K562 (cell line): ENCODE measurements at regions not wholly inside any gene's neighbourhood (a gene's known extent, or its start where the extent isn't known, plus 50 kb on each side); places are given as distances from the start of the nearest gene placed in this dataset.

ENCODE experiments used
- CHD4 ChIP-seq: fragments of 200-600 bp; sonication (generic); IDR thresholded peaks from 3 replicates; pipeline ENCODE4 v1.6.1; 2012; ENCODE audit warnings: low read depth, mild to moderate bottlenecking, mixed read lengths, low read length, inconsistent platforms; ENCODE audit not compliant: insufficient read depth, insufficient replicate concordance, poor library complexity, severe bottlenecking
- EP300 ChIP-seq: IDR thresholded peaks from 2 replicates; pipeline ENCODE4 v1.6.1; 2012; ENCODE audit warnings: low read length, improper control_type of control experiment
- HNRNPUL1 ChIP-seq: fragments of 200-400 bp; formaldehyde crosslinking; IDR thresholded peaks from 2 replicates; pipeline ENCODE4 v1.6.1; 2017; ENCODE audit warnings: low read length
- JUN ChIP-seq, 2 experiments: sonication (generic) in 1 of 2; formaldehyde crosslinking in 1 of 2; IDR thresholded peaks; 2 replicates each; pipeline versions ENCODE4 v1.6.1 to v1.8.0; 2012 to 2022; ENCODE audit warnings: borderline replicate concordance in 2 of 2, mild to moderate bottlenecking in 2 of 2, improper control_type of control experiment in 1 of 2, low read depth in 1 of 2, low read length in 1 of 2, missing genetic modification reagents in 1 of 2
- MAFF ChIP-seq: IDR thresholded peaks from 2 replicates; pipeline ENCODE4 v1.6.1; 2012; ENCODE audit warnings: low read length, improper control_type of control experiment
- MTA2 ChIP-seq: fragments of 450-650 bp; IDR thresholded peaks from 2 replicates; pipeline ENCODE4 v1.6.1; 2016; ENCODE audit warnings: low read depth
- ZKSCAN8 ChIP-seq: fragments of 200-800 bp; sonication (Bioruptor generic); IDR thresholded peaks from 2 replicates; pipeline ENCODE4 v1.6.1; 2016; ENCODE audit warnings: missing genetic modification characterization, missing compliant biosample characterization
- TF ChIP-seq, protein P1 (sequence below), 2 experiments: fragments of 450-650 bp; formaldehyde crosslinking in 1 of 2; IDR thresholded peaks; 2 replicates each; pipeline versions ENCODE4 v1.4.0 to v1.6.1; 2014 to 2020; ENCODE audit warnings: mild to moderate bottlenecking in 2 of 2, borderline replicate concordance in 1 of 2, low read depth in 1 of 2

DNA sequence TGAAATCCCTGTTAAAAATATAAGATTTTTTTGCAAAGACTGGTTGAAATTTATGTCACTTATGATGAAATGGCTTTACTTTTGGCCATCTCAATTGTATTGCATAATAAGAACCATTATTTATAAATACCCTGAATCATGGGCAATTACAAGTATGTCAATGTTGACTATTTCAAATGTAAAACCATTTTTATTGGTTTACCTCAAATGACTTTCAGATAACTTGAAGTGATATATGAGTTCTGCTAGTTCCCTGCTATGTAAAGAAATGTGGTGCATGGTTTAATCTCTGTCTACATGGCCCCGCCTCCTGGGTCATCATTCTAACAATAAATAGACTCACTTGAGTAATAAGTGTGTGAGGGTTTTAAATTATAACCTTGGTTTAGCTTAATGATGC, 275.6 kb upstream of the PREP start:
- TF ChIP-seq HNRNPUL1 (no peak), MAFF (no peak), ZKSCAN8 (CRISPR knock-in tag) (no peak), JUN (IDR thresholded peaks at IDR 0.05; ENCODE audit: borderline replicate concordance, low read depth, low read length) (no peak), JUN (CRISPR knock-in tag; IDR thresholded peaks at IDR 0.05; ENCODE audit: borderline replicate concordance) (no peak), CHD4 (no peak), MTA2 (no peak), EP300 (no peak)
- TF ChIP-seq, protein P1, sequence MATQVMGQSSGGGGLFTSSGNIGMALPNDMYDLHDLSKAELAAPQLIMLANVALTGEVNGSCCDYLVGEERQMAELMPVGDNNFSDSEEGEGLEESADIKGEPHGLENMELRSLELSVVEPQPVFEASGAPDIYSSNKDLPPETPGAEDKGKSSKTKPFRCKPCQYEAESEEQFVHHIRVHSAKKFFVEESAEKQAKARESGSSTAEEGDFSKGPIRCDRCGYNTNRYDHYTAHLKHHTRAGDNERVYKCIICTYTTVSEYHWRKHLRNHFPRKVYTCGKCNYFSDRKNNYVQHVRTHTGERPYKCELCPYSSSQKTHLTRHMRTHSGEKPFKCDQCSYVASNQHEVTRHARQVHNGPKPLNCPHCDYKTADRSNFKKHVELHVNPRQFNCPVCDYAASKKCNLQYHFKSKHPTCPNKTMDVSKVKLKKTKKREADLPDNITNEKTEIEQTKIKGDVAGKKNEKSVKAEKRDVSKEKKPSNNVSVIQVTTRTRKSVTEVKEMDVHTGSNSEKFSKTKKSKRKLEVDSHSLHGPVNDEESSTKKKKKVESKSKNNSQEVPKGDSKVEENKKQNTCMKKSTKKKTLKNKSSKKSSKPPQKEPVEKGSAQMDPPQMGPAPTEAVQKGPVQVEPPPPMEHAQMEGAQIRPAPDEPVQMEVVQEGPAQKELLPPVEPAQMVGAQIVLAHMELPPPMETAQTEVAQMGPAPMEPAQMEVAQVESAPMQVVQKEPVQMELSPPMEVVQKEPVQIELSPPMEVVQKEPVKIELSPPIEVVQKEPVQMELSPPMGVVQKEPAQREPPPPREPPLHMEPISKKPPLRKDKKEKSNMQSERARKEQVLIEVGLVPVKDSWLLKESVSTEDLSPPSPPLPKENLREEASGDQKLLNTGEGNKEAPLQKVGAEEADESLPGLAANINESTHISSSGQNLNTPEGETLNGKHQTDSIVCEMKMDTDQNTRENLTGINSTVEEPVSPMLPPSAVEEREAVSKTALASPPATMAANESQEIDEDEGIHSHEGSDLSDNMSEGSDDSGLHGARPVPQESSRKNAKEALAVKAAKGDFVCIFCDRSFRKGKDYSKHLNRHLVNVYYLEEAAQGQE (IDR thresholded peaks at IDR 0.05; ENCODE audit: borderline replicate concordance), result no peak
- TF ChIP-seq, protein P1 (CRISPR knock-in tag; IDR thresholded peaks at IDR 0.05; ENCODE audit: low read depth), result no peak
